ENCODE measurements at regions not wholly inside any gene's neighbourhood (a gene's known extent, or its start where the extent isn't known, plus 50 kb on each side); places are given as distances from the start of the nearest gene placed in this dataset.

DNA sequence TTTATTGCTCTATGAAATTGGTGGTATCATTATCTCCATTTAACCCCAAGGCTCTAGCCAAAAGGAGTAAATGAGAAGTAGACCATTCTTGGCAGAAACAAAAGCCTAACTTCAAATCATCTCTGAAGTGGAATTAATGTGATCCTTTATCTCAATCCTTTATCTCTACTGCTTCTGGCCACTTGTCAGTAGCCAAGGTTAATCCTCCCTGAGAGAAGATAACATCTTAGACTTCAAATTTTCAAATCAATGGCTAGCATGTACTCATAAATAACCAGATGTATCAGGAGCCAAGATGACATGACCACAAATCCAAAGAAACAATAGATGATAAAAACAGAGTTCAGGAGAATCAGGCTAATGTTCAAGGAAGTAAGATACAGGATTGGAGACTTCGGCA is 123.1 kb upstream of the RASSF8 start:
- Mint-ChIP-seq H3K4me3 (no peak overlapping the region), H3K27ac (no peak overlapping the region), H3K9me3 (no peaks in the 10 kb centered on the region), H3K27me3 (ENCODE audit: insufficient read depth, low read depth) (no peaks in the 10 kb centered on the region), H3K36me3 (no peaks in the 10 kb centered on the region), H3K4me1 (peaks cover 2% of the 10 kb centered on the region)
- DNase-seq (ENCODE audit: low spot score), result no peak
- TF ChIP-seq EZH2phosphoT487 (IDR thresholded peaks at IDR 0.05), result no peak
- TF ChIP-seq, protein P1, sequence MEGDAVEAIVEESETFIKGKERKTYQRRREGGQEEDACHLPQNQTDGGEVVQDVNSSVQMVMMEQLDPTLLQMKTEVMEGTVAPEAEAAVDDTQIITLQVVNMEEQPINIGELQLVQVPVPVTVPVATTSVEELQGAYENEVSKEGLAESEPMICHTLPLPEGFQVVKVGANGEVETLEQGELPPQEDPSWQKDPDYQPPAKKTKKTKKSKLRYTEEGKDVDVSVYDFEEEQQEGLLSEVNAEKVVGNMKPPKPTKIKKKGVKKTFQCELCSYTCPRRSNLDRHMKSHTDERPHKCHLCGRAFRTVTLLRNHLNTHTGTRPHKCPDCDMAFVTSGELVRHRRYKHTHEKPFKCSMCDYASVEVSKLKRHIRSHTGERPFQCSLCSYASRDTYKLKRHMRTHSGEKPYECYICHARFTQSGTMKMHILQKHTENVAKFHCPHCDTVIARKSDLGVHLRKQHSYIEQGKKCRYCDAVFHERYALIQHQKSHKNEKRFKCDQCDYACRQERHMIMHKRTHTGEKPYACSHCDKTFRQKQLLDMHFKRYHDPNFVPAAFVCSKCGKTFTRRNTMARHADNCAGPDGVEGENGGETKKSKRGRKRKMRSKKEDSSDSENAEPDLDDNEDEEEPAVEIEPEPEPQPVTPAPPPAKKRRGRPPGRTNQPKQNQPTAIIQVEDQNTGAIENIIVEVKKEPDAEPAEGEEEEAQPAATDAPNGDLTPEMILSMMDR (IDR thresholded peaks at IDR 0.05), result no peak
- Histone ChIP-seq H3K4me2 (no peak overlapping the region), H3F3A (ENCODE audit: low read depth) (no peaks in the 10 kb centered on the region), H3K27me3 (no peaks in the 10 kb centered on the region), H3K27ac (no peak overlapping the region), H3K9ac (no peak overlapping the region), H4K20me1 (ENCODE audit: low read depth) (no peaks in the 10 kb centered on the region), H3K4me3 (no peak overlapping the region), H3K4me1 (peaks cover 7% of the 10 kb centered on the region), H2AFZ (replicated peaks) (no peak overlapping the region), H3K36me3 (no peaks in the 10 kb centered on the region), H3K79me2 (ENCODE audit: low read depth) (no peaks in the 10 kb centered on the region), H3K9me3 (ENCODE audit: low read depth) (no peaks in the 10 kb centered on the region)

GRCh38 chr12:25838007-25838406 is 120.5 kb upstream of the RASSF8 start:
- no peaks in the 10 kb centered on the region for H3K4me1 Mint-ChIP-seq
- Histone ChIP-seq H2AFZ (replicated peaks) (peak overlapping the region; percentile 14), H3K9me3 (ENCODE audit: low read depth) (no peaks in the 10 kb centered on the region), H4K20me1 (ENCODE audit: low read depth) (no peaks in the 10 kb centered on the region), H3K27me3 (no peaks in the 10 kb centered on the region), H3K4me3 (no peak overlapping the region), H3F3A (ENCODE audit: low read depth) (no peaks in the 10 kb centered on the region), H3K79me2 (ENCODE audit: low read depth) (no peaks in the 10 kb centered on the region), H3K4me1 (peaks cover 7% of the 10 kb centered on the region), H3K27ac (no peak overlapping the region), H3K36me3 (no peaks in the 10 kb centered on the region), H3K4me2 (no peak overlapping the region), H3K9ac (no peak overlapping the region)
- no peak for DNase-seq (ENCODE audit: low spot score)
- H3K27ac Mint-ChIP-seq, result no peak overlapping the region
- no peaks in the 10 kb centered on the region for H3K36me3 Mint-ChIP-seq
- no peaks in the 10 kb centered on the region for H3K27me3 Mint-ChIP-seq (ENCODE audit: insufficient read depth, low read depth)
- TF ChIP-seq EZH2 (IDR thresholded peaks at IDR 0.05) (no peak), EZH2phosphoT487 (IDR thresholded peaks at IDR 0.05) (no peak)
- TF ChIP-seq, protein P1 (IDR thresholded peaks at IDR 0.05), result no peak
- H3K4me3 Mint-ChIP-seq, result no peak overlapping the region
- H3K9me3 Mint-ChIP-seq, result no peaks in the 10 kb centered on the region

DNA sequence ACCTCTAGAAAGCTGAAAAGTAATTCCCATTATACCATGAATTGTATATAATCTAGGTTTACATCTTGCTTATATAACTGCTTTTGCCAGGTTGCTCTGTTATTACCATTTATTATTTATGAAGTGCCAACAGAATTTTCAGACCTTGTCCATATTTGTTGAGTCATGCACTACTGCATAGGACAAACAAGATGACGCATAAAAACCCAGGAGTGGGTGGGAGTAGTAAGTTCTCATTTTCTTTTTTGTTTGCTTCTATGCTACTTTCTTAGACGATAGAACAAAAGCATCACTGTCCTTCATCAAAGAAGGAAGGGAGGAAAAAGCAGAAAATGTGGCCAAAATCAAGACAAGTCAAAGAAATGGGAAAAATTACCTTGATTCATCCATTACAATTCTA is 119.0 kb upstream of the RASSF8 start:
- H3K79me2 ChIP-seq (ENCODE audit: low read depth), result no peaks in the 10 kb centered on the region
- no peak overlapping the region for H3K4me2 ChIP-seq
- no peaks in the 10 kb centered on the region for H3K36me3 ChIP-seq
- H3K9ac ChIP-seq, result no peak overlapping the region
- H3K27ac Mint-ChIP-seq, result no peak overlapping the region
- no peaks in the 10 kb centered on the region for H3K27me3 ChIP-seq
- no peak overlapping the region for H2AFZ ChIP-seq (replicated peaks)
- no peaks in the 10 kb centered on the region for H3K9me3 Mint-ChIP-seq
- H4K20me1 ChIP-seq (ENCODE audit: low read depth), result no peaks in the 10 kb centered on the region
- H3K4me1 Mint-ChIP-seq, result no peaks in the 10 kb centered on the region
- H3K27me3 Mint-ChIP-seq (ENCODE audit: insufficient read depth, low read depth), result no peaks in the 10 kb centered on the region
- no peaks in the 10 kb centered on the region for H3K9me3 ChIP-seq (ENCODE audit: low read depth)
- H3K27ac ChIP-seq, result no peak overlapping the region
- H3K36me3 Mint-ChIP-seq, result no peaks in the 10 kb centered on the region
- H3K4me3 ChIP-seq, result no peak overlapping the region
- TF ChIP-seq EZH2phosphoT487 (IDR thresholded peaks at IDR 0.05) (no peak), EZH2 (IDR thresholded peaks at IDR 0.05) (no peak)
- TF ChIP-seq, protein P1 (IDR thresholded peaks at IDR 0.05), result no peak
- no peak overlapping the region for H3K4me3 Mint-ChIP-seq
- H3K4me1 ChIP-seq, result peaks cover 15% of the 10 kb centered on the region
- no peaks in the 10 kb centered on the region for H3F3A ChIP-seq (ENCODE audit: low read depth)
- DNase-seq (ENCODE audit: low spot score), result no peak

Measured in neural progenitor cell (in vitro differentiated cells).